Colonic mucosa (tissue), 4 donors: ENCODE measurements at regions not wholly inside any gene's neighbourhood (a gene's known extent, or its start where the extent isn't known, plus 50 kb on each side); places are given as distances from the start of the nearest gene placed in this dataset.
"Not testable (repeated sequence)": the region's sequence is repeated elsewhere in the genome, so short reads cannot be mapped to it uniquely, and the experiment has no call there.

Experiments
- DNase-seq: peaks from one replicate; pipeline ENCODE4 v3.0.0-alpha.2; 2020
- H3K27ac ChIP-seq: fragments of 200-600 bp; one replicate; pipeline ENCODE4 v1.8.0; 2021
- H3K27me3 ChIP-seq: fragments of 200-600 bp; one replicate; pipeline ENCODE4 v1.8.0; 2021
- H3K36me3 ChIP-seq: fragments of 200-600 bp; one replicate; pipeline ENCODE4 v1.8.0; 2021
- H3K4me1 ChIP-seq: fragments of 200-600 bp; one replicate; pipeline ENCODE4 v1.8.0; 2021; ENCODE audit warnings: mild to moderate bottlenecking
- H3K4me3 ChIP-seq: fragments of 200-600 bp; one replicate; pipeline ENCODE4 v1.8.0; 2021
- H3K9ac ChIP-seq, 2 donors: one replicate each; pipeline ENCODE4 v1.7.0; 2013; ENCODE audit warnings: control low read depth in 2 of 2, low read depth in 2 of 2, low read length in 2 of 2
- H3K9me3 ChIP-seq: fragments of 200-600 bp; one replicate; pipeline ENCODE4 v1.8.0; 2021
- intact Hi-C: fragments of 100-400 bp; cut with DNase I; formaldehyde crosslinking; loops from one replicate; pipeline ENCODE4 v1.14.1; 2022
- TF ChIP-seq, protein P1 (sequence below): fragments of 200-600 bp; IDR thresholded peaks from one replicate; pipeline ENCODE4 v1.8.0; 2022; ENCODE audit warnings: antibody characterized with exemption, mild to moderate bottlenecking
- donor health status: healthy.
- donor health status: DM: no; HTN: no; CAD: no.
- donor health status: DM: no; HTN: no; CAD: no.

- H3K4me1 ChIP-seq: no peaks in the 10 kb centered on the region
- H3K27me3 ChIP-seq: no peaks in the 10 kb centered on the region
- intact Hi-C loops: no loop called here
- no peak overlapping the region for H3K27ac ChIP-seq
- H3K9me3 ChIP-seq: no peaks in the 10 kb centered on the region
- H3K9ac ChIP-seq: no peak overlapping the region
- no peak for DNase-seq
- TF ChIP-seq, protein P1, sequence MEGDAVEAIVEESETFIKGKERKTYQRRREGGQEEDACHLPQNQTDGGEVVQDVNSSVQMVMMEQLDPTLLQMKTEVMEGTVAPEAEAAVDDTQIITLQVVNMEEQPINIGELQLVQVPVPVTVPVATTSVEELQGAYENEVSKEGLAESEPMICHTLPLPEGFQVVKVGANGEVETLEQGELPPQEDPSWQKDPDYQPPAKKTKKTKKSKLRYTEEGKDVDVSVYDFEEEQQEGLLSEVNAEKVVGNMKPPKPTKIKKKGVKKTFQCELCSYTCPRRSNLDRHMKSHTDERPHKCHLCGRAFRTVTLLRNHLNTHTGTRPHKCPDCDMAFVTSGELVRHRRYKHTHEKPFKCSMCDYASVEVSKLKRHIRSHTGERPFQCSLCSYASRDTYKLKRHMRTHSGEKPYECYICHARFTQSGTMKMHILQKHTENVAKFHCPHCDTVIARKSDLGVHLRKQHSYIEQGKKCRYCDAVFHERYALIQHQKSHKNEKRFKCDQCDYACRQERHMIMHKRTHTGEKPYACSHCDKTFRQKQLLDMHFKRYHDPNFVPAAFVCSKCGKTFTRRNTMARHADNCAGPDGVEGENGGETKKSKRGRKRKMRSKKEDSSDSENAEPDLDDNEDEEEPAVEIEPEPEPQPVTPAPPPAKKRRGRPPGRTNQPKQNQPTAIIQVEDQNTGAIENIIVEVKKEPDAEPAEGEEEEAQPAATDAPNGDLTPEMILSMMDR: no peak
- no peaks in the 10 kb centered on the region for H3K36me3 ChIP-seq
- no peak overlapping the region for H3K4me3 ChIP-seq
Observed at GRCh38 chrX:113192418-113192817, 351.8 kb upstream of the AMOT start.

- Histone ChIP-seq H3K4me1 (no peaks in the 10 kb centered on the region), H3K9me3 (no peaks in the 10 kb centered on the region), H3K36me3 (no peaks in the 10 kb centered on the region), H3K27ac (no peak overlapping the region), H3K4me3 (no peak overlapping the region), H3K9ac (no peak overlapping the region), H3K27me3 (no peaks in the 10 kb centered on the region)
- intact Hi-C loops: no loop called here
- TF ChIP-seq, protein P1: no peak
- DNase-seq: no peak
Observed at GRCh38 chrX:113157496-113157895, 316.9 kb upstream of the AMOT start.

- intact Hi-C loops, DNase-seq: not testable (repeated sequence)
Observed at GRCh38 chrX:113154315-113154714, 313.7 kb upstream of the AMOT start.

DNA sequence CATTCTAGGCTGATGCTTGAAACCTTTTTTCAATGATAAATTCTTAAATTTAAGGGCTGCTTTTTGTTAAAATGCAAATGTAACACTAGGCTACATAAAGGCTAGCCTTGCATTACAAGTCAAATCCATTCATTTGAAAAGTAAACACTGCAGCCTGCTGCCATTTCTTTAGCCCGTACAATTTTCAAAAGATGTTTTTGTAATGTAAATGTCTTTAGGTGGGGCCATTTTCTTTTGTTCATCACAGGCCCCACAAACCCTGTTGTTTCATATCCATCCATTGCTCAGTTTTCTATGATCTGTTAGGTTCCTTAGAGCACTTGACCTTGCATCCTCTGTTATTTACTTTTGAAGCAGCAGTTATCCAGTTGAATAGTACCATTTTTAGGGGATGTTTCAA is 296.2 kb upstream of the AMOT start:
- H3K4me3 ChIP-seq: no peak overlapping the region
- TF ChIP-seq, protein P1: no peak
- H3K9ac ChIP-seq: no peak overlapping the region
- H3K9me3 ChIP-seq: no peaks in the 10 kb centered on the region
- no peaks in the 10 kb centered on the region for H3K27me3 ChIP-seq
- no peak for DNase-seq
- H3K27ac ChIP-seq: no peak overlapping the region
- intact Hi-C loops: no loop called here
- H3K4me1 ChIP-seq: no peaks in the 10 kb centered on the region
- H3K36me3 ChIP-seq: no peaks in the 10 kb centered on the region

More at GRCh38 chrX:113154315-113154714, 313.7 kb upstream of the AMOT start:
- not testable (repeated sequence) for H3K4me3 ChIP-seq, H3K27ac ChIP-seq, H3K9ac ChIP-seq, H3K36me3 ChIP-seq, H3K27me3 ChIP-seq, H3K9me3 ChIP-seq, H3K4me1 ChIP-seq

DNA sequence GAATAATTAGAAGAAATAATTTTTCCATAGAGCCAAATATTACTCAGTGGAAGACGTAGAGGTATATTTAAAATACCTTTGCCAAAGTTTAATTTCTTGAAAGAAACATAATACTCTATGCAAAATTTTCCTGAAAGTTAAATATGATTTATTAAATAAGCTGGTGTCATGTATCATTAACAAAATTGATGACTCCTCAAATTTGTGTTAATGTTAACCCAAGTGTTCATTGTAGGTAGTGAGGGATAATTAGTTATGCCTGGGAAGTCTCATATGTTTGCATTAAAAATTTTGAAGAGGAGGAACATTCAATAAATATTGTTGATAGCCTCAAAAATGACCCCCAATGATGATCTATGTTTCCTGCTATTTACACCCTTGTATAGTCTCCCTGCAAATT is 292.7 kb upstream of the AMOT start:
- no peak for DNase-seq
- Histone ChIP-seq H3K9ac (no peak overlapping the region), H3K9me3 (no peaks in the 10 kb centered on the region), H3K36me3 (no peaks in the 10 kb centered on the region), H3K27ac (no peak overlapping the region), H3K4me1 (no peaks in the 10 kb centered on the region), H3K4me3 (no peak overlapping the region), H3K27me3 (no peaks in the 10 kb centered on the region)
- TF ChIP-seq, protein P1: no peak
- intact Hi-C loops: no loop called here

GRCh38 chrX:113124693-113125092 is 284.1 kb upstream of the AMOT start:
- no peak overlapping the region for H3K9ac ChIP-seq
- TF ChIP-seq, protein P1: no peak
- no peaks in the 10 kb centered on the region for H3K9me3 ChIP-seq
- H3K27ac ChIP-seq: no peak overlapping the region
- no peak overlapping the region for H3K4me3 ChIP-seq
- intact Hi-C loops: no loop called here
- H3K4me1 ChIP-seq: no peaks in the 10 kb centered on the region
- no peaks in the 10 kb centered on the region for H3K36me3 ChIP-seq
- H3K27me3 ChIP-seq: no peaks in the 10 kb centered on the region
- no peak for DNase-seq
